K562 (cell line): ENCODE measurements at regions not wholly inside any gene's neighbourhood (a gene's known extent, or its start where the extent isn't known, plus 50 kb on each side); places are given as distances from the start of the nearest gene placed in this dataset.

Experiments
- FOS ChIP-seq: IDR thresholded peaks from 3 replicates; pipeline ENCODE4 v1.6.1; 2011; ENCODE audit not compliant: insufficient read length; ENCODE audit errors: extremely low read depth
- FOSL1 ChIP-seq: fragments of 200-800 bp; sonication (Bioruptor generic); conservative IDR thresholded peaks from 2 replicates; pipeline ENCODE4 v1.6.1; 2016; ENCODE audit warnings: missing genetic modification characterization, missing compliant biosample characterization
- MAX ChIP-seq: sonication (generic); formaldehyde crosslinking; IDR thresholded peaks from 2 replicates; pipeline ENCODE4 v1.9.0; 2022; ENCODE audit warnings: mild to moderate bottlenecking, missing genetic modification reagents
- NEUROD1 ChIP-seq: fragments of 150-350 bp; IDR thresholded peaks from 2 replicates; pipeline ENCODE4 v1.6.1; 2014; ENCODE audit warnings: borderline replicate concordance, low read length, low read depth; ENCODE audit not compliant: partially characterized antibody
- RAD21 ChIP-seq, 2 experiments: fragments of 250-450 bp in 1 of 2; fragments of 450-650 bp in 1 of 2; sonication (Bioruptor Pico) in 1 of 2; formaldehyde crosslinking in 1 of 2; IDR thresholded peaks in 1 of 2; conservative IDR thresholded peaks in 1 of 2; 2 replicates each; pipeline versions ENCODE4 v1.4.0 to v1.8.0; 2020 to 2022; ENCODE audit warnings: mild to moderate bottlenecking in 2 of 2, moderate library complexity in 1 of 2
- TF ChIP-seq, protein P1 (sequence below): IDR thresholded peaks from 3 replicates; pipeline ENCODE4 v1.6.1; 2011; ENCODE audit warnings: borderline replicate concordance, mild to moderate bottlenecking, moderate library complexity; ENCODE audit not compliant: insufficient read length; ENCODE audit errors: extremely low read depth

GRCh38 chr17:33463887-33464286 is 170.8 kb upstream of the ASIC2 start:
- no peak for TF ChIP-seq RAD21 (CRISPR knock-in tag; conservative IDR thresholded peaks at IDR 0.05 in 1 of 2, IDR thresholded peaks at IDR 0.05 in 1 of 2)
- no peak for TF ChIP-seq FOS
- TF ChIP-seq MAX: no peak
- TF ChIP-seq, protein P1, sequence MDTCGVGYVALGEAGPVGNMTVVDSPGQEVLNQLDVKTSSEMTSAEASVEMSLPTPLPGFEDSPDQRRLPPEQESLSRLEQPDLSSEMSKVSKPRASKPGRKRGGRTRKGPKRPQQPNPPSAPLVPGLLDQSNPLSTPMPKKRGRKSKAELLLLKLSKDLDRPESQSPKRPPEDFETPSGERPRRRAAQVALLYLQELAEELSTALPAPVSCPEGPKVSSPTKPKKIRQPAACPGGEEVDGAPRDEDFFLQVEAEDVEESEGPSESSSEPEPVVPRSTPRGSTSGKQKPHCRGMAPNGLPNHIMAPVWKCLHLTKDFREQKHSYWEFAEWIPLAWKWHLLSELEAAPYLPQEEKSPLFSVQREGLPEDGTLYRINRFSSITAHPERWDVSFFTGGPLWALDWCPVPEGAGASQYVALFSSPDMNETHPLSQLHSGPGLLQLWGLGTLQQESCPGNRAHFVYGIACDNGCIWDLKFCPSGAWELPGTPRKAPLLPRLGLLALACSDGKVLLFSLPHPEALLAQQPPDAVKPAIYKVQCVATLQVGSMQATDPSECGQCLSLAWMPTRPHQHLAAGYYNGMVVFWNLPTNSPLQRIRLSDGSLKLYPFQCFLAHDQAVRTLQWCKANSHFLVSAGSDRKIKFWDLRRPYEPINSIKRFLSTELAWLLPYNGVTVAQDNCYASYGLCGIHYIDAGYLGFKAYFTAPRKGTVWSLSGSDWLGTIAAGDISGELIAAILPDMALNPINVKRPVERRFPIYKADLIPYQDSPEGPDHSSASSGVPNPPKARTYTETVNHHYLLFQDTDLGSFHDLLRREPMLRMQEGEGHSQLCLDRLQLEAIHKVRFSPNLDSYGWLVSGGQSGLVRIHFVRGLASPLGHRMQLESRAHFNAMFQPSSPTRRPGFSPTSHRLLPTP: no peak
- TF ChIP-seq NEUROD1: no peak
- no peak for TF ChIP-seq FOSL1 (tag)
